ENCODE measurements at regions not wholly inside any gene's neighbourhood (a gene's known extent, or its start where the extent isn't known, plus 50 kb on each side); places are given as distances from the start of the nearest gene placed in this dataset.

- no peak overlapping the region for H3K4me3 ChIP-seq (ENCODE audit: insufficient read depth, low read depth, low read length)
- no peaks in the 10 kb centered on the region for H3K36me3 ChIP-seq (ENCODE audit: control insufficient read depth, insufficient read depth, low read length)
- no peaks in the 10 kb centered on the region for H3K9me3 ChIP-seq (ENCODE audit: control insufficient read depth, low read length)
- no peaks in the 10 kb centered on the region for H3K4me1 ChIP-seq (ENCODE audit: control insufficient read depth, insufficient read depth, low read length)
- no peak overlapping the region for H3K27ac ChIP-seq (ENCODE audit: insufficient read depth, low read depth, low read length, poor library complexity, severe bottlenecking)
- no peaks in the 10 kb centered on the region for H3K27me3 ChIP-seq (ENCODE audit: control insufficient read depth, insufficient read depth, low read length, poor library complexity, severe bottlenecking)
Measured at GRCh38 chr3:166422556-166422955, 585.3 kb upstream of the BCHE start.

- no peaks in the 10 kb centered on the region for H3K36me3 ChIP-seq (ENCODE audit: control insufficient read depth, insufficient read depth, low read length)
- no peak overlapping the region for H3K27ac ChIP-seq (ENCODE audit: insufficient read depth, low read depth, low read length, poor library complexity, severe bottlenecking)
- H3K9me3 ChIP-seq (ENCODE audit: control insufficient read depth, low read length), result no peaks in the 10 kb centered on the region
- H3K27me3 ChIP-seq (ENCODE audit: control insufficient read depth, insufficient read depth, low read length, poor library complexity, severe bottlenecking), result no peaks in the 10 kb centered on the region
- H3K4me3 ChIP-seq (ENCODE audit: insufficient read depth, low read depth, low read length), result no peak overlapping the region
- H3K4me1 ChIP-seq (ENCODE audit: control insufficient read depth, insufficient read depth, low read length), result no peaks in the 10 kb centered on the region
- 92 to 100% methylated on average over 1 of the region's 2 CpGs for WGBS, 2 experiments
Measured at GRCh38 chr3:166420071-166420470, 582.8 kb upstream of the BCHE start.

GRCh38 chr3:166405896-166406295 lies 568.7 kb upstream of the BCHE start:
- WGBS, 2 experiments, result 80% methylated on average over 1 of the region's 1 CpG
- no peaks in the 10 kb centered on the region for H3K9me3 ChIP-seq (ENCODE audit: control insufficient read depth, low read length)

GRCh38 chr3:166405465-166405864 lies 568.2 kb upstream of the BCHE start:
- H3K36me3 ChIP-seq (ENCODE audit: control insufficient read depth, insufficient read depth, low read length), result no peaks in the 10 kb centered on the region
- H3K27ac ChIP-seq (ENCODE audit: insufficient read depth, low read depth, low read length, poor library complexity, severe bottlenecking), result no peak overlapping the region
- no peaks in the 10 kb centered on the region for H3K9me3 ChIP-seq (ENCODE audit: control insufficient read depth, low read length)
- no peaks in the 10 kb centered on the region for H3K4me1 ChIP-seq (ENCODE audit: control insufficient read depth, insufficient read depth, low read length)
- H3K4me3 ChIP-seq (ENCODE audit: insufficient read depth, low read depth, low read length), result no peak overlapping the region
- H3K27me3 ChIP-seq (ENCODE audit: control insufficient read depth, insufficient read depth, low read length, poor library complexity, severe bottlenecking), result no peaks in the 10 kb centered on the region

More at GRCh38 chr3:166405896-166406295, 568.7 kb upstream of the BCHE start:
- no peak overlapping the region for H3K4me3 ChIP-seq (ENCODE audit: insufficient read depth, low read depth, low read length)
- no peaks in the 10 kb centered on the region for H3K36me3 ChIP-seq (ENCODE audit: control insufficient read depth, insufficient read depth, low read length)
- H3K4me1 ChIP-seq (ENCODE audit: control insufficient read depth, insufficient read depth, low read length), result no peaks in the 10 kb centered on the region
- H3K27ac ChIP-seq (ENCODE audit: insufficient read depth, low read depth, low read length, poor library complexity, severe bottlenecking), result no peak overlapping the region
- no peaks in the 10 kb centered on the region for H3K27me3 ChIP-seq (ENCODE audit: control insufficient read depth, insufficient read depth, low read length, poor library complexity, severe bottlenecking)

DNA sequence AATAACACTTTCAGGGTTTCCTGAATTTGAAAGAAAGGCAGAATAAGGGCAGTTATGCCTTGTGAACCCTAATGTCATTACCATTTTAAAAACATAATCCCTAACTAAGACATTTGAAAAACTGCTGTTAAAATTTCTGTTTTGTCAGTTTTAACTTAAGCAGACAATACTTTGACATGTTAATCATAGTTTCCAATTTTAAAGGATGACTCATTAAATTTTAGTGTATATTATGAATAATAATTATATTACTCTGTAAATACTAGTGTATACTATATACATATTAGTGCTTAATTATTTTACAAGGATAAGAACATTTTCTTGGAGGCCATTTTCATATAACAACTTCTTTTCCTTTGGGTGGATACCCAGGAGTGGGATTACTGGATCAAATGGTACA lies 553.1 kb upstream of the BCHE start:
- no peak overlapping the region for H3K27ac ChIP-seq (ENCODE audit: insufficient read depth, low read depth, low read length, poor library complexity, severe bottlenecking)
- H3K36me3 ChIP-seq (ENCODE audit: control insufficient read depth, insufficient read depth, low read length), result no peaks in the 10 kb centered on the region
- no peaks in the 10 kb centered on the region for H3K9me3 ChIP-seq (ENCODE audit: control insufficient read depth, low read length)
- H3K4me1 ChIP-seq (ENCODE audit: control insufficient read depth, insufficient read depth, low read length), result no peaks in the 10 kb centered on the region
- no peak overlapping the region for H3K4me3 ChIP-seq (ENCODE audit: insufficient read depth, low read depth, low read length)
- no peaks in the 10 kb centered on the region for H3K27me3 ChIP-seq (ENCODE audit: control insufficient read depth, insufficient read depth, low read length, poor library complexity, severe bottlenecking)

DNA sequence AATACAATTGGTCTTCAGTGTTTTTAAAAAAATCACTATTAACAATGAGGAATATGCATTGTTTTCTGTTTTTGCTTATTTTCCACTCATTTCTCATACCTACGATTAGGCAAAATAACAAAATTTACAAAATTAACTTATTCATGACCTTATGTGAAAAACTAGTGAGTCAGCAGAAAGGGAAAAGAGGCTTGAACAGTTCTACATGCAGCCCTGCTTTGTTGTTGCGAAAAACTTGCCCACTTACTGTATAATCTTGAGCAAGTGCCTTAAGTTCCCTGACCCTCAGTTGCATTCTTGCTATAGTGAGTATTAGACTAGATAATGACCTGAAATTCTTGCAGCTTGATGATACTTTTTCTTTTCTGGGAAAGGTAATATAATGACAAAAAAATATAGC lies 551.1 kb upstream of the BCHE start:
- Histone ChIP-seq H3K27me3 (ENCODE audit: control insufficient read depth, insufficient read depth, low read length, poor library complexity, severe bottlenecking) (no peaks in the 10 kb centered on the region), H3K4me1 (ENCODE audit: control insufficient read depth, insufficient read depth, low read length) (no peaks in the 10 kb centered on the region), H3K36me3 (ENCODE audit: control insufficient read depth, insufficient read depth, low read length) (no peaks in the 10 kb centered on the region), H3K9me3 (ENCODE audit: control insufficient read depth, low read length) (no peaks in the 10 kb centered on the region), H3K27ac (ENCODE audit: insufficient read depth, low read depth, low read length, poor library complexity, severe bottlenecking) (no peak overlapping the region), H3K4me3 (ENCODE audit: insufficient read depth, low read depth, low read length) (no peak overlapping the region)
- 92 to 98% methylated on average over 1 to 2 of the region's 2 CpGs for WGBS, 2 experiments

GRCh38 chr3:166372571-166373106 lies 535.4 kb upstream of the BCHE start:
- no peaks in the 10 kb centered on the region for H3K9me3 ChIP-seq (ENCODE audit: control insufficient read depth, low read length)
- H3K27ac ChIP-seq (ENCODE audit: insufficient read depth, low read depth, low read length, poor library complexity, severe bottlenecking), result no peak overlapping the region
- no peaks in the 10 kb centered on the region for H3K27me3 ChIP-seq (ENCODE audit: control insufficient read depth, insufficient read depth, low read length, poor library complexity, severe bottlenecking)
- no peaks in the 10 kb centered on the region for H3K4me1 ChIP-seq (ENCODE audit: control insufficient read depth, insufficient read depth, low read length)
- no peak overlapping the region for H3K4me3 ChIP-seq (ENCODE audit: insufficient read depth, low read depth, low read length)
- no peaks in the 10 kb centered on the region for H3K36me3 ChIP-seq (ENCODE audit: control insufficient read depth, insufficient read depth, low read length)
- whole genome bisulfite sequencing, 2 experiments, result 67% methylated on average over 1 of the region's 1 CpG; no CpG with 5 or more reads in 1 of the 2 experiments

- WGBS, 2 experiments, result 79 to 90% methylated on average over 2 of the region's 2 CpGs
- H3K4me3 ChIP-seq (ENCODE audit: insufficient read depth, low read depth, low read length), result no peak overlapping the region
- H3K27me3 ChIP-seq (ENCODE audit: control insufficient read depth, insufficient read depth, low read length, poor library complexity, severe bottlenecking), result no peaks in the 10 kb centered on the region
Measured at GRCh38 chr3:166367947-166368533, 530.8 kb upstream of the BCHE start.

GRCh38 chr3:166362698-166363097 lies 525.5 kb upstream of the BCHE start:
- H3K36me3 ChIP-seq (ENCODE audit: control insufficient read depth, insufficient read depth, low read length), result no peaks in the 10 kb centered on the region
- H3K9me3 ChIP-seq (ENCODE audit: control insufficient read depth, low read length), result no peaks in the 10 kb centered on the region
- no peaks in the 10 kb centered on the region for H3K27me3 ChIP-seq (ENCODE audit: control insufficient read depth, insufficient read depth, low read length, poor library complexity, severe bottlenecking)
- H3K27ac ChIP-seq (ENCODE audit: insufficient read depth, low read depth, low read length, poor library complexity, severe bottlenecking), result no peak overlapping the region
- H3K4me3 ChIP-seq (ENCODE audit: insufficient read depth, low read depth, low read length), result no peak overlapping the region
- H3K4me1 ChIP-seq (ENCODE audit: control insufficient read depth, insufficient read depth, low read length), result no peaks in the 10 kb centered on the region
- WGBS, 2 experiments, result 88 to 100% methylated on average over 1 of the region's 2 CpGs

More at GRCh38 chr3:166367947-166368533, 530.8 kb upstream of the BCHE start:
- Histone ChIP-seq H3K4me1 (ENCODE audit: control insufficient read depth, insufficient read depth, low read length) (no peaks in the 10 kb centered on the region), H3K27ac (ENCODE audit: insufficient read depth, low read depth, low read length, poor library complexity, severe bottlenecking) (no peak overlapping the region), H3K36me3 (ENCODE audit: control insufficient read depth, insufficient read depth, low read length) (no peaks in the 10 kb centered on the region), H3K9me3 (ENCODE audit: control insufficient read depth, low read length) (no peaks in the 10 kb centered on the region)

GRCh38 chr3:166360720-166361119 lies 523.5 kb upstream of the BCHE start:
- Histone ChIP-seq H3K27me3 (ENCODE audit: control insufficient read depth, insufficient read depth, low read length, poor library complexity, severe bottlenecking) (no peaks in the 10 kb centered on the region), H3K4me3 (ENCODE audit: insufficient read depth, low read depth, low read length) (no peak overlapping the region), H3K27ac (ENCODE audit: insufficient read depth, low read depth, low read length, poor library complexity, severe bottlenecking) (no peak overlapping the region), H3K9me3 (ENCODE audit: control insufficient read depth, low read length) (no peaks in the 10 kb centered on the region), H3K4me1 (ENCODE audit: control insufficient read depth, insufficient read depth, low read length) (no peaks in the 10 kb centered on the region), H3K36me3 (ENCODE audit: control insufficient read depth, insufficient read depth, low read length) (no peaks in the 10 kb centered on the region)

GRCh38 chr3:166351461-166351860 lies 514.2 kb upstream of the BCHE start:
- 96% methylated on average over 1 of the region's 1 CpG for WGBS, 2 experiments
- no peak overlapping the region for H3K27ac ChIP-seq (ENCODE audit: insufficient read depth, low read depth, low read length, poor library complexity, severe bottlenecking)
- no peaks in the 10 kb centered on the region for H3K27me3 ChIP-seq (ENCODE audit: control insufficient read depth, insufficient read depth, low read length, poor library complexity, severe bottlenecking)

More at GRCh38 chr3:166351461-166351860, 514.2 kb upstream of the BCHE start:
- H3K9me3 ChIP-seq (ENCODE audit: control insufficient read depth, low read length), result no peaks in the 10 kb centered on the region
- no peaks in the 10 kb centered on the region for H3K36me3 ChIP-seq (ENCODE audit: control insufficient read depth, insufficient read depth, low read length)
- H3K4me1 ChIP-seq (ENCODE audit: control insufficient read depth, insufficient read depth, low read length), result no peaks in the 10 kb centered on the region
- no peak overlapping the region for H3K4me3 ChIP-seq (ENCODE audit: insufficient read depth, low read depth, low read length)

All from ectodermal cell (in vitro differentiated cells).